Tibial artery (tissue), 4 donors: ENCODE measurements at regions not wholly inside any gene's neighbourhood (a gene's known extent, or its start where the extent isn't known, plus 50 kb on each side); places are given as distances from the start of the nearest gene placed in this dataset.

ENCODE experiments used
- DNase-seq, 2 donors: peaks; one replicate each; pipeline ENCODE4 v3.0.0-alpha.2; 2019
- H3K27ac ChIP-seq, 2 donors: fragments of 200-600 bp; sonication (generic) in 1 of 2; 1 replicate in 1 of 2; 2 replicates in 1 of 2; pipeline ENCODE4 v1.5.1; 2018 to 2019; ENCODE audit warnings: mild to moderate bottlenecking in 1 of 2
- H3K27me3 ChIP-seq, 2 donors: fragments of 200-600 bp; sonication (generic) in 1 of 2; one replicate each; pipeline versions ENCODE4 v1.5.1 to v1.6.0; 2016 to 2019
- H3K36me3 ChIP-seq, 3 donors: fragments of 200-600 bp; sonication (generic) in 2 of 3; one replicate each; pipeline ENCODE4 v1.5.1; 2016 to 2019; ENCODE audit warnings: mild to moderate bottlenecking in 2 of 3
- H3K4me1 ChIP-seq, 4 donors: fragments of 200-600 bp; sonication (generic) in 2 of 4; 1 replicate in 3 of 4; 2 replicates in 1 of 4; pipeline ENCODE4 v1.5.1; 2016 to 2019
- H3K4me3 ChIP-seq, 2 donors: fragments of 200-600 bp; sonication (generic) in 1 of 2; 1 replicate in 1 of 2; 2 replicates in 1 of 2; pipeline ENCODE4 v1.5.1; 2018 to 2019; ENCODE audit warnings: mild to moderate bottlenecking in 2 of 2
- H3K9me3 ChIP-seq, 3 donors: fragments of 200-600 bp; sonication (generic) in 1 of 3; one replicate each; pipeline ENCODE4 v1.5.1; 2016 to 2019
- intact Hi-C: fragments of 100-400 bp; cut with DNase I; formaldehyde crosslinking; loops from one replicate; pipeline ENCODE4 v1.15.0; 2023; ENCODE audit warnings: low total_unique reads
- TF ChIP-seq, protein P1 (sequence below), 2 experiments: fragments of 200-600 bp in 1 of 2; fragments of 450-650 bp in 1 of 2; IDR thresholded peaks; one replicate each; pipeline ENCODE4 v1.5.1; 2017 to 2019; ENCODE audit warnings: antibody characterized with exemption in 2 of 2, mild to moderate bottlenecking in 1 of 2, moderate library complexity in 1 of 2

DNA sequence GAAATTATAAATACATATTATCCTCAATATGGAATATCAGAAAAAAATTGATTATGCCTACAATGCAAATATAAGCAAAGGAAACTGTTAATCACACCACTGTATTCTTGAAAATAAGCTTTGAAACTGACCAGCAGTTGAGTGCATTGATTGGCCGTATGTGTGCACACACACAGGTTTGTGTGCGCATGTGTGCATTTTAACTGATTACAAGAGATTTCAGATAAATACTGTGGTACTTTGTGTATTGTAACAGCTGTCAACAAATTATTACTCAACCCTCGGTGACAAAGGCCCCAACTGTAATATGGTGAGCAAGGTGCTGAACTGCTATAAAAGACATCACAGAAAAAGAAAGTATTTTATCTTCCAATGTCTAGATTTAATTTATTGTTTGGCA is 1238.9 kb upstream of the ALCAM start:
- Histone ChIP-seq H3K27me3 (no peaks in the 10 kb centered on the region), H3K9me3 (peaks cover 0 to 5% (median 0%) of the 10 kb centered on the region in 3 donors), H3K4me1 (no peaks in the 10 kb centered on the region), H3K36me3 (no peaks in the 10 kb centered on the region), H3K27ac (no peak overlapping the region), H3K4me3 (no peak overlapping the region)
- intact Hi-C loops: no loop called here
- TF ChIP-seq, protein P1, sequence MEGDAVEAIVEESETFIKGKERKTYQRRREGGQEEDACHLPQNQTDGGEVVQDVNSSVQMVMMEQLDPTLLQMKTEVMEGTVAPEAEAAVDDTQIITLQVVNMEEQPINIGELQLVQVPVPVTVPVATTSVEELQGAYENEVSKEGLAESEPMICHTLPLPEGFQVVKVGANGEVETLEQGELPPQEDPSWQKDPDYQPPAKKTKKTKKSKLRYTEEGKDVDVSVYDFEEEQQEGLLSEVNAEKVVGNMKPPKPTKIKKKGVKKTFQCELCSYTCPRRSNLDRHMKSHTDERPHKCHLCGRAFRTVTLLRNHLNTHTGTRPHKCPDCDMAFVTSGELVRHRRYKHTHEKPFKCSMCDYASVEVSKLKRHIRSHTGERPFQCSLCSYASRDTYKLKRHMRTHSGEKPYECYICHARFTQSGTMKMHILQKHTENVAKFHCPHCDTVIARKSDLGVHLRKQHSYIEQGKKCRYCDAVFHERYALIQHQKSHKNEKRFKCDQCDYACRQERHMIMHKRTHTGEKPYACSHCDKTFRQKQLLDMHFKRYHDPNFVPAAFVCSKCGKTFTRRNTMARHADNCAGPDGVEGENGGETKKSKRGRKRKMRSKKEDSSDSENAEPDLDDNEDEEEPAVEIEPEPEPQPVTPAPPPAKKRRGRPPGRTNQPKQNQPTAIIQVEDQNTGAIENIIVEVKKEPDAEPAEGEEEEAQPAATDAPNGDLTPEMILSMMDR (IDR thresholded peaks at IDR 0.05): no peak
- no peak for DNase-seq

DNA sequence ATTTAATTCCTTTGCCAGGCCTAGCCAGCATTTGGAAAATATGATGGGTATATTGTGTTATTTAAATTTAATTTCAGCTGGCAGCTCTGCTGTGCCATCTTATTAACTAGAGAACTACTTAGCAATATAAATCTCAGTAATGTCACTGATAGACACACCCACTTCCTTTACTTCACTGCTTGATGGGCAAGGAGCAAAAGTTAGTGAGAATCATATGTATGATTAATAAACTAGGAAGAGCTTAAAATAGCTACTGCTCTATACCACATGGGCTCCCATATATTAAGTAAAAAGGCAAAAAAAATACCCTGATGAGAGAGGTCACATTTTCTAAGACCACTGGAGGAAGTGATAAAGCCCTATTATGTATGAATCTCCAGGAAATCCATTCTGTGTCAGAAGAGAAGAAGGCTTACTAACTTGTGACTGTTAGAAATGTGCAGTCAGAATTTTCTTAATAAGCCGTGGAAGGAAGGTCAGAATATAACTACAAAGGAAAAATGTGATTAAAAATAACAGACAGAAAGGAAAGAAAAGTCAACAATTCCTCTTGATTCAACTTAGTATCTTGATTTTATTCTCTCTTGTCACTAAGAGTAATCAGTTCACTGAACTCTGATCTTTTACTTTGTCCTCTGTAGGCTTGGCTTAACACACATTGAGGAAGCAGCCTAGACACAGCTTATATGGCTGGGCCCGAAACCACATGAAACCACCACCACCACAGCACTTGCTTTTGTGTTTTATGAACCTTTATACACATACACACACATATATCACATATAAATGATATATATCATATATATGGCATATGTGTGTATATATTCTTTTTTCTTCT is 1233.9 kb upstream of the ALCAM start:
- H3K9me3 ChIP-seq: peaks cover 0 to 5% (median 0%) of the 10 kb centered on the region in 3 donors
- no peak for DNase-seq
- no peak overlapping the region for H3K4me3 ChIP-seq
- TF ChIP-seq, protein P1 (IDR thresholded peaks at IDR 0.05): no peak
- intact Hi-C loops: no loop called here
- H3K36me3 ChIP-seq: no peaks in the 10 kb centered on the region
- no peaks in the 10 kb centered on the region for H3K27me3 ChIP-seq
- no peak overlapping the region for H3K27ac ChIP-seq
- no peaks in the 10 kb centered on the region for H3K4me1 ChIP-seq

DNA sequence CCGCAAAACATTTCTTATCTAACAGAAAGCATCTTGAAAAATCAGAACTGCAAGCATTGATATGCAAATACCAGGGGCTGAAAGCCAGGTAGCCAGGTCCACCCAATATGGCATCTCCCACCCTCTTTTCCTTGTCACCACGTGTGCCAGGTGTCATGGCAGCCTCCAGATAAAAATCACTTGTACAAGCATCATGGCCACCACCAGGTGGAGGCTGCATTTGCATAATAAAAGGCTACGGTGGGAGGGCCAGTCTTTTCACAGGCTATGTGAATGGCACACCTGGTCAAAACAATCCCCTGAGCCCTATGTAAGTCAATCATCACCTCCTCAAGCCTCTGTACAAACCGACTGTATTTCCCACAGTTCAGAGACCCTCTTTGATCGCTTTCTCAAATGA is 1233.1 kb upstream of the ALCAM start:
- peaks cover 0 to 4% (median 0%) of the 10 kb centered on the region in 3 donors for H3K9me3 ChIP-seq
- no peaks in the 10 kb centered on the region for H3K36me3 ChIP-seq
- H3K27ac ChIP-seq: no peak overlapping the region
- no peak for DNase-seq
- no peaks in the 10 kb centered on the region for H3K27me3 ChIP-seq
- TF ChIP-seq, protein P1 (IDR thresholded peaks at IDR 0.05): no peak
- intact Hi-C loops: no loop called here
- no peak overlapping the region for H3K4me3 ChIP-seq
- no peaks in the 10 kb centered on the region for H3K4me1 ChIP-seq

DNA sequence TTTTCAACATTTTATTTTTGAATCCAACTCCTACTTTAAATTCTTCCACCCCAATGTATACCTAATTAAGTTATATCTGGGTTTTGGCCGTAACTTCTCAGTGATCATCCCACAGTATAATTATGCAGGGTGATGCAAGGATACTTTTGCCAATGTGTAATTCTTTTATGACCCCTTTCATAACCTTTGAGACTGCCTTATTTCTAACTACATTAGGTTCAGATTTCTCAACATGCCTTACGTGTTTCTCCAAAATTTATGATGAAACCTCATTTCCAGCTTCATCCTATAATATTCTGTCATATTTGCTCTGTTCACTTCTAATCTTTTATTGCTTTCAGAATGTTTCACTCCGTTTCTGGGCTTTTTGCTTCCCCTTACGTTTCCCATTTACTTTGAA is 1229.6 kb upstream of the ALCAM start:
- H3K27me3 ChIP-seq: no peaks in the 10 kb centered on the region
- no peak overlapping the region for H3K27ac ChIP-seq
- intact Hi-C loops: no loop called here
- no peaks in the 10 kb centered on the region for H3K36me3 ChIP-seq
- DNase-seq: no peak
- TF ChIP-seq, protein P1 (IDR thresholded peaks at IDR 0.05): no peak
- no peaks in the 10 kb centered on the region for H3K9me3 ChIP-seq
- H3K4me3 ChIP-seq: no peak overlapping the region
- H3K4me1 ChIP-seq: no peaks in the 10 kb centered on the region

DNA sequence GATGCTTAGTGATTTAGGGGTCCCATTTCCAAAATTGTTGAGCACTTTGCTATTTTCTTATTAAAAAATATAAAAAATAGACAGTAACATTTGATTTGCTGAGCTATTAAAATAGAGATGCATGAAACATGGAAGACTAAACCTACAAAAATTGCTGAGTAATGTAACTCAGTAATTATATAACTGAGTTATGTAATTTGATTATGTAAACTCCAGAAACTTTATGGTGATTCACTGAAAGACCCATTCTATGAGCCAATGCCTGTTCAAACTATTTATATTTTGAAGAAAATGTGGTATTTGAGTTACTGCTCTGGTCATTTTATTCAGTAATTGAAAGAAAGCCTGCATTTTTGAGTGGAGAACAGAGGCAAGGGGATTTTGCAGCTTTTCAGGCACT is 1221.5 kb upstream of the ALCAM start:
- Histone ChIP-seq H3K27ac (no peak overlapping the region), H3K36me3 (no peaks in the 10 kb centered on the region), H3K27me3 (no peaks in the 10 kb centered on the region), H3K4me3 (no peak overlapping the region), H3K4me1 (no peaks in the 10 kb centered on the region), H3K9me3 (no peaks in the 10 kb centered on the region)
- TF ChIP-seq, protein P1 (IDR thresholded peaks at IDR 0.05): no peak
- intact Hi-C loops: no loop called here
- no peak for DNase-seq
